ENCODE measurements at regions not wholly inside any gene's neighbourhood (a gene's known extent, or its start where the extent isn't known, plus 50 kb on each side); places are given as distances from the start of the nearest gene placed in this dataset.
"Not testable (repeated sequence)": the region's sequence is repeated elsewhere in the genome, so short reads cannot be mapped to it uniquely, and the experiment has no call there.

DNA sequence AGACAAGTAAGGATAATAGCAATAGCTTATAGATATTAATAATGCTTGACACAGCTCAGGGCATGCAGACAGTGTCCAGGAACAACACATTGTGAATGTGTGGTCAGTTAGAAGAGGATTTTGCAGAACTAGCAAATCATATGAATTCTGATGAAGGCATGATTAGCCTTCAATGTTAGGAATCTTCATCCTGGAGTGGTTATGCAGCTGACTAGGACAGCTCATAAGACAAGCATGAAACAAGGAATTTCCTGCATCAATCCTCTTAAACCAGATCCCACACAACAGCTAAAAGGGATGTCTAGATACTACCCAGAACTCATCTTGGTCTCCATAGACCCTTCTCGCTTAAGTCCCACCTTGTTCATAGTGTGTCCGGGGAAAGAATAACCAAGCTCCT is 499.0 kb upstream of the ATP11B start:
- Histone ChIP-seq H3K27ac (no peak overlapping the region), H3K4me3 (no peak overlapping the region)

DNA sequence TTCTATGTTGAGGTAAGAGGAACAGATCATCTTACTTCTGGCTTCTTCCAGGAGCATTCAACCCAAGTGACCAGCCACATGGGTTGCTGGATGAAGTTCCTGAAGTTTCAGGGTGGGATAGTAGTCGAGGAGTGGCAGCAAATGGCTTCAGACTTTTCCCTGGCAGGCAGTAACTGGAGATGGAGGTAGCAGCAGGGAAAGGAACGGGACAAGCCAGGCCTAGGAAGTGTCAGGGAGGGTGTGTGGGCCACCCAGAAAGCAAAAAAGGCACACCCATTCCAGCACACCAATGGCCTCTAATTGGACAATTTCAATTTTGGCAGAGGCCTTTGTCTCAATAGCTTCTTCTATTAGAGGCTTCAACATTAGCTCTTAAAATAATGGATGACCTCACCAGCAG is 498.6 kb upstream of the ATP11B start:
- Histone ChIP-seq H3K4me3 (no peak overlapping the region), H3K27ac (no peak overlapping the region)

DNA sequence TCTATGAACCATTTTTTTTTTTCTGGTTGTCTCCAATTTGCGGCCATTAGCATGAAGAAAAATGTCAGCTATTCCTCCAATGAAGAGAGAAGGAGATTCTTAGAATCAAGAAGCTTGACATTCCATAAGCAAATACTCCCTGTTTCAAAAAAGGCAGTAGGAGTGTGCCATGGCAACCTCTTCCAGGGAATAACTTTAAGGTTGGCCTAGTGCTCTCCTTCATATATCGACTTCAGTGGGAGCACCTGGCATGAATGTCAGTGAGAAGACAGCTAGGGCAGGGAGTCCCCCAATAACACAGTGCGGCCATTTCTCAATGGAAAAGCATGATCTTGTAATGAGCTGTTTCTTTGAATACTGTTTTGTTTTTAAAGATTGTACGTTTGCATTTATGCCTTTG is 493.0 kb upstream of the ATP11B start:
- H3K27ac ChIP-seq: no peak overlapping the region
- no peak overlapping the region for H3K4me3 ChIP-seq

DNA sequence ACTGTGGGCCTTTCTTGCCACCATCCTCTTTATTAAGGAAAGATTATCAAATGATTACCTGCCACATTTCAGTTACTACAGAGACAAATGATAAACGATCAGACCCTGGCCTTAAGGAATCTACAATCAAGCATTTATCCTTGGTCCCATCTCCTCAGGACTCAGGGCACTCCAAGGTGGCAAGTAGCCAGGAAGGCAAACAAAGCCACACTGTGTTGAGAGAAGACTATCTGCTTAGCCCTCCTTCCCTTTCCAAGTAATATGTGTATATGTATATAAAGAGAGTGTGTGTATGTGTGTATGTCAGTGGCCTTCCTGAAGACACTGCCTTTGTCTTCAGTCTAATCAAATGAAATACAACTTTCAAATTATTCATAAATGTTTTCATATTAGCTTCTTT is 490.1 kb upstream of the ATP11B start:
- H3K4me3 ChIP-seq: no peak overlapping the region
- no peak overlapping the region for H3K27ac ChIP-seq

DNA sequence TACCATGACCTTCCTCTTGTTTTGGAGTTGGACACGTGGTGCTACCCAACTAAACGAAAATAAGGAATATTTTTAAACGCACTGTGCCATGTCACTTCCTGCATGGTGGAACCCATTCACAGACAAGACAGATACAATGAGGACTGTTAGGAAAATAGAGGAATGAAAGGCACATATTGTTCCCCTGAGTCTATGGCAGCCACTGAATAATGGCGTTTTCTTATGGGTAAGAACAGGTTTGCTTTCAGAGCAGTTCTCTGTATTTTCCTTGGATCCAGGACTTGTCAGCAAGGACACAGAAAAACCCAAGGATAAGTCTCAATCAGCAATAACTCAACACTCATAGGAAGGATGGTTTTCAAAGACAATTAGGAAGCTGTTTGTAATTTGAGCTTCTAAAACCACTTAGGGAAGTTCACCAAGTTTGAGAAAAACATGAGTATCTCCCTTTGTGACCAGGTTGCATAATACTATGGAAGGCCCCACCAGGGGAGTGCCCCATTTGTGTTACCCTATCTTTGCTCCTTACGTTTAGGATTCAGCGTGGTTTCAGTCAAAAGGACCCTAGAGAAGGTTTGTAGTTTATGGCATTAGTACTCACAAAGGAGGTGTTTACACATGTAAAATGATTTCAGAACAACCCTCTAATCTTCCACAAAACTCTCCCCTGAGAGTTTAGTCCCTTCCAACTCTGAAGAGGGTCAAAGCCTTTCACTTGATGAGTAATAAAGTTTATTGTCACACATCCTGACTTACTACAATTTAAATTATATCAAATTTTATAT is 487.2 kb upstream of the ATP11B start:
- no peak overlapping the region for H3K4me3 ChIP-seq
- no peak overlapping the region for H3K27ac ChIP-seq

DNA sequence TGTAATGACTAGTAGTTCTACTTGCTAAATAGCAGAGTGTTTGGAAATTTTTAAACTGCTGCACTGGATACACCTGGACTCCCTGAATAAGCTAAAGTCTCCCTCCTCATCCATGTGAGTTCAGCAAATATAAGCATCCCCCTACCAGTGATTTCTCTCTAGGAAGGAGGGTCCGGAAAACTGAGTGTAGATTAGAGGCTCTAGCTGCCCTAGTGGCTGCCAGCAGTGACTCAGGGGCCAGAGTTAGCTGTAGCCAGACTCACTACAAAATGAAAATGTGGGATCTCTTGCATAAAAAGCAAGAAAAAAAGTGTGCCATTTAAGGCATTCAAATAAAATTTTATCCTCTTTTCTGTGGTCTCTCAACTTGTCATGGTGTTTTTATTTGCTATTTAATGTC is 485.0 kb upstream of the ATP11B start:
- Histone ChIP-seq H3K4me3 (no peak overlapping the region), H3K27ac (no peak overlapping the region)

DNA sequence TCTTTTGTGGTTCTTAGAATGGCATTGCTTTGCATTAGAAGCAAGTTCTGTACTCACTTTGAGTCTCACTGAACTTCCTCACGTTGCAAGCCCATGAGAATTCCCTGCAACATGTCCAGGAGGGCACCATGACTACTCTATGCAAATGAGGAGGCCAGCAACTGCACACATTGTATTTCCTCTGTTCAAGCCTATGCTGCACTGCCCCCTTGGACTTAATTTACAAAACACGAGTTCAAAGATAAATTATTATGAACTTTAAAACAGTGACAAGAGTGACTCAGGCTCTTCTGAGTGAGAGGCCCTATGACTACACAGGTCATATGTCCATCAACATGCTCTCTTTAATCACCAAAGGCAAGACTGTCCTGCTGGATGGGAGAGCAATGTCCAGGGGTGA is 484.2 kb upstream of the ATP11B start:
- no peak overlapping the region for H3K4me3 ChIP-seq
- H3K27ac ChIP-seq: no peak overlapping the region

DNA sequence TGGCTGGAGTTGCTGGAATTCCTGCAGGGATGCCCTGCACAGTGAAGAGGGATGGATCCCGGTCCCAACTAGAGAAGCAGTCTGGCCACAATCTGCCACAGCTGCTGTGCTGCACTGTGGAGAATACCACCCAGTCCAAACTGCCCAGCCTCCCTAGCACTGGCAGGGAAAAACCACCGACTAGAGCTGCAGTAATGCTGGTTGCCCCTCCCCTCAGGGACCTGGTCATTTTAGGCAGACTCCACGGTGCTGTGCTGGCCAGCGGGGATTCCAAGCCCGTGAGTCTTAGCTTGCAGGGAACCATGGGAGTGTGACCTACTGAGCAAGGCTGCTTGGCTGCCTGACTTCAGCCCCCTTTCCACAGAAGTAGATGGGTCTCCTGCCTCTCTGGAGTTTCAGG is 478.0 kb upstream of the ATP11B start:
- no peak overlapping the region for H3K4me3 ChIP-seq
- H3K27ac ChIP-seq: no peak overlapping the region

DNA sequence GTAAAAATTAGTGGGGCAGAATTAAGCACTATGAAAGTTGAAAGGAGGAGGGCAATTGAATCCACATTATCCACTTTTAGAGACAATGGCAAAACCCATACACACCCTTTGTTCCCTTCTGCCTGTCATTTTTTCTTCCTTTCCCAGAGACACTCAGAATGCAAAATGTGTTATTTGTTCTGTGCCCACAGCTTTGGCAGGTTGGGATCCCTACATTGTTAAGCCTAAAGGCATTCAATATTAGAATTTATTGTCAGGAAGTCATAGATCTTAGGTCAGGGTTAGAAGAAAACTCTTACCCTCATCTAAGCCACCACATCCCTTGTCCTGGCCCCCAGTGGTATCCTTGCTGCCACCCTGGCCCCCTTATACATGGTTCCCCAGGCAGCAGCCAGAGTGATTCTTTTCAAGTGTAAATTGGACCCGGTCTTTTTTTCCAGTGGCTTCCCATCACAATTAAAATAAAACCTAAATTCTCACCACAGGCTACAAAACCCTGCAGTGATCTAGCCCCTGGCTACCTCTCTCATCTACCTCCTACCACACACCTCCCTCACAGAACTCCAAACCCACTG is 470.1 kb upstream of the ATP11B start:
- Histone ChIP-seq H3K4me3 (no peak overlapping the region), H3K27ac (no peak overlapping the region)

DNA sequence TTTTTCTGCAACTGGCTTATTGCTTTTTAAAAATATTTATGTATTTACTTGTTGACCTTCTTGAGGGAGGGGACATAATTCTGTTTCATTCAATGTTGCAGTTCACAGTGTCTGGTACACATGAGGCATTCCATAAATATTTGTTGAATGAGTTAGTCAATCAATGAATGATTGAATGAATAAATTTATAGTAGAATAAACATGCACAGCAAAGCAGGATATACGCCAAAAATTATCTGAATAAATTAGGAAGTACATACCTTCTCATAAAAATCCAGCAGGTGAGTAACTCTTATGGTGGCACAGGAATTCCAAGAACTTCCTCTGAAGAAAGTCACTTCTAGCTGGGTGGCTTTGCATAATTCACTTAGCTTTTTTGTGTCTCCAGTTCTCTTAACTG is 469.4 kb upstream of the ATP11B start:
- no peak overlapping the region for H3K4me3 ChIP-seq
- H3K27ac ChIP-seq: no peak overlapping the region

DNA sequence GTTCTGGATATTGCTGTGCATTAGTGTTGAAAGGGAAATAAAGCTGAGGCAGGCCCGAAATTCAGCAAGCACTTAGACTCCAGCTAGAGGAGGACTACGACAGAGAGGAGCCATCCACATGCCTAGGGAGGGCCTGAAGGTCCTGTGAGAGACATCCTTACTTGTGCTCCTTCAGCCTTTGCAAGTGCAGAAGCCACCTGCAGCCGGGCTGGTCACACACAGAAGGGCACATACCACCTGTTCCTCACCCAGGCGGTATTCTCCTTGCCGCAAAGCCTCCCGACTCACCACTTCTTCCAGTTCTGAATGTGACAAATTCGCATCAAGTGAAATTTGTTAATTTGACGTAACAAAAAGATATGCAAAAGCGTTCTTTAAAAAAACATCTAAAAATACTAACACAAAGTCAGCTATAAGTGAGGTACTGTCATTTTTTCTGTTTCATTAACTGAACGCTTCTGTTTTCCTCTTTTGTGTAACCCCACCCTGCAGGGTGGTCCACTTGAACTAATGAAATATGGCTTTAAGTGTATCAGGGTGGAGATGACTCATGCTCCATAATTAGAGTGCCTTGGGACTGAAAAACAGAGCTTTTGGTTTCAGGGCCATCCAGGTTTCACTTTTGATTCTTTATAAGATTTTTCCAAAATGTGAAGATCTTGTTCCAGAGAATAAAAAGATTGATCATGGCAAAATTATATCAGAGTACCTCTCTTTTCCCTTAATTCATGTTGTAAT is 467.9 kb upstream of the ATP11B start:
- H3K4me3 ChIP-seq: no peak overlapping the region
- H3K27ac ChIP-seq: no peak overlapping the region

DNA sequence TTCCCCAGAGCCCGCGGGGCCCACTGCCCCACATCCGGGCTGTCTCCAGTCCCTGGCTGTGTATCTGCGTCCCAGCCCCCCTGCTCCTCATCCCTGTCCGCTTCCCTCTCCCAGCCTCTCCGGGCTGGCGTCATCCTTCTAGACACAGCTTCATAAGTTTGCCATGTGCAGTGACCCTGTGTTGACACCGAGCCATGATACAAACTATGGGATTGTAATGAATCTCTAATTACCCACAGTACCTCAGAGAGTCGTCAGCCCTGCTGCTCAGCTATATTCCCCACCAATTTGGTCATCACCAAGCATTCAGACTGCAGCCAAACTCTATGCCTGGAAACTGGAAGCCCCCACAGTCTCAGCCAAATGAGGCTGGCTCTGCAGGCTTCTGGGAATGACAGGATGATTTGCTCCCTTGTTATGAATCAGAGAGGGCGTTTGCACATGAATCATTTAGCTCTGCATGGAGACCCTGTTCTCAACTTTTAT is 466.1 kb upstream of the ATP11B start:
- Histone ChIP-seq H3K27ac (no peak overlapping the region), H3K4me3 (no peak overlapping the region)

DNA sequence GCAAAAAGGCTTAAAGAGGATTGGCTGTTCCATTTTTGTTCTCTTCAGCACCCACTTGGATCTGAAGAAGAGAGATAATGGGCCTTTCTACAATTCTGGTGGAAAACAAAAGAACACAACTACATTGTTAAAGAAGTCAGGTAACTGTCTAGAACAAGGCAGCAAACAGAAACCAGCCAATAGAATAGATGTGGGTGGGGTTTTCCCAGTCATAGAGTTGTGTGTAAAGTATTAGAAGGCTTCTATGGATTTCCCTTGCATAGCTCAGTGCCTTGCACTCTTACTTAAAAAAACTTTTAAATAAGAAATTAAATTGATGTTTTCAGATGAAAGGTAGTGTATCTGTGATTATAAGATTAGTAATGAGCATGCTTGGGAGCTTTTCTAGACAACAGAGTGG is 462.7 kb upstream of the ATP11B start:
- Histone ChIP-seq H3K4me3 (no peak overlapping the region), H3K27ac (no peak overlapping the region)

DNA sequence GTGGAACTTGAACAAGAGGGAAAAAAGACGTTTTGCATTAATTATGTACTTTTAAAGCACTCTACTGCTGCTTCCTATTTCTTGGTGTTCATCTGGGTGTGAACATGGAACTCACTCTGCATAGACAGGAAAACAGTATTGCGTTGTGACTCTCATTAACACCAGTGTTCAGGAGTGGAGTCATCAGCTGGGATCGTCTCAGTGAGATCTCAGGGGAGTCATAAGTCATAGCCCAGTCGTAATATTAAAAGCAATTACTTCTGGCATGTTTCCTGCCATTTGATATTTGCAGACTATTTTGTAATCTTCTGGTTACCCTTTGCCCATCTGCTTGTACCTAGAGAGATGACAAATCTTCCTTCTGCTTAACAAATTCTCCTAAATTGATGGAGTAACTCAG is 462.0 kb upstream of the ATP11B start:
- Histone ChIP-seq H3K4me3 (no peak overlapping the region), H3K27ac (no peak overlapping the region)

DNA sequence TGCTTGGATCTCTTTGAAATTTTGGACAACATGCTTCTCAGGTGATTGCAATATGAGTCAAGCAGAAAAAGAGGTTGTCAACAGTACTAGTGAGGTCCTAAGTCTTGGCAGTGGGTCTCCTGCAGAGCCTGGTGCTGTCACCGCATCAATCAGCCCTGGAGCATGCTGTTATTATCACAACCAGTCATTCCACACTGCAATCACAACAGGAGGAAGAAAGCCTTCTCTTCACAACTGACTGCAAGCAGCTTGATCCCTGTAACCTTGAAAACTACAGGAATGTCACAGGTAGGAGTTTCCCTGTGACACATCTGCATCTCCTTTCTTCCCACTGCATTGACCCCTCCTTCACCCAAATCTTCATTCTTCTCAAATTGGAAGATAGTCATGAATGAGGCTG is 451.1 kb upstream of the ATP11B start:
- H3K4me3 ChIP-seq: no peak overlapping the region
- no peak overlapping the region for H3K27ac ChIP-seq

DNA sequence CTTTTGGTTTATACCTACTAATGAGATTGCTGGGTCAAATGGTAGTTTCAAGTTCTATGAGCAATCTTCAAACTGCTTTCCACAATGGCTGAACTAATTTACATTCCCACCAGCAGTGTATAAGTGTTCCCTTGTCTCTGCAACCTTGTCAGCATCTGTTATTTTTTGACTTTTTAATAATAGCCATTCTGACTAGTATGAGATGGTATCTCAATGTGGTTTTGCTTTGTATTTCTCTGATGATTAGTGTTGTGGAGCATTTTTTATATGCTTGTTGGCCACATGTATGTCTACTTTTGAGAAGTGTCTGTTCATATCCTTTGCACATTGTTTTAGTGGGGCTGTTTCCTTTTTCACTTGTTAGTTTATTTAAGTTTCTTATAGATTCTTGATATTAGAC is 449.3 kb upstream of the ATP11B start:
- not testable (repeated sequence) for H3K4me3 ChIP-seq, H3K27ac ChIP-seq

DNA sequence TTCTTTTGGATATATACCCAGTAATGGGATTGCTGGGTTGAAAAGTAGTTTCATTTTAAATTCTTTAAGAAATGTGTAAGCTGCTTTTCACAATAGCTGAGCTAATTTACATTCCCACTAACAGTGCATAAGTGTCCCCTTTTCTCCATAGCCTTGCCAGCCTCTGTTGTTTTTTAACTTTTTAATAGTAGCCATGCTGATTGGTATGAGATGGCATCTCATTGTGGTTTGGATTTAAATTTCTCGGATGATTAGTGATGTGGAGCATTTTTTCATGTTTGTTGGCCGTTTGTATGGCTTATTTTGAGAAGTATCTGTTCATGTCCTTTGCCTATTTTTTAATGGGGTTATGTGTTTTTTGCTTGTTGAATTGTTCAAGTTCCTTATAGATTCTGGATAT is 444.3 kb upstream of the ATP11B start:
- no peak overlapping the region for H3K27ac ChIP-seq
- H3K4me3 ChIP-seq: no peak overlapping the region

DNA sequence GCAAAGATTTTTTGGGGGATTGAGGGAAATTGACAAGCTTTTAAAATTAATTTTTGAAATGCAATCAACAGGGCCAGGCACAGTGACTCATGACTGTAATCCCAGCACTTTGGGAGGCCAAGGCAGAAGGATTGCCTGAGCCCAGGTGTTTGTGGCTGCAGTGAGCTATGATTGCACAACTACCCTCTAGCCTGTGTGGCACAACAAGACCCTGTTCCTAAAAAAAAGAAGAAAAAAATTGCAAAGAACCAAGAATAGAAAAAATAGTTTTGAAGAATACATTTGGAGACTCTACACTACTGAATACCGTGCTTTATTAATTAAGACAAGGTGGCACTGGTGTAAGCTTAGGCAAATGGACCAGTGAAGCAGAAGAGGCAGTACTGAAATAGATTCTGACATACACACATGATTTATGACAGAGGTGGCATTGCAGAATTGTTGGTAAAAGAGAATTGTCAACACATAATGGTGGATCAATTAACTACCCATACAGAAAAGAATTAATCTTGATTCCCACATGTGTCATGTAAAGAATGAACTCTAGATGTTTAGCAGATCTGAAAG is 443.3 kb upstream of the ATP11B start:
- no peak overlapping the region for H3K4me3 ChIP-seq
- H3K27ac ChIP-seq: no peak overlapping the region

DNA sequence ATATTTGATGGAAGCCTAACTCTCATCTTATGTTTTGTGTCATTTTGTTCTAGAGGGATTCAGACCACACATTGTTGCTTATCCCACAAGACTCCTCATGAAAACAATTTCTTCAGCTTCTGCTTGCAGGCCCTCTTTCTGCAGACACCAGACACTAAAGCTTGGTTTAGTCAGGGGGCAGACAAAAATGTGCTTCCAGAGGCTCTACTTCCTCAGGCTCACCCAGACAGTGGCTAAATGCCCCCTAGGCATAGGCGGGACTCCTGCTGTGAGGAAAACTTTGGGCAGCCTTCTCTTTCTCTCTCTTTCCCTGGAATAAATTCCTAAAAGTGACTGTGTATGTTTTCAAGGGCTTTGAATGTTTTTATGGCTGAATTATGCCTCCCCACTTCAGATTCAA is 435.4 kb upstream of the ATP11B start:
- Histone ChIP-seq H3K27ac (no peak overlapping the region), H3K4me3 (no peak overlapping the region)

DNA sequence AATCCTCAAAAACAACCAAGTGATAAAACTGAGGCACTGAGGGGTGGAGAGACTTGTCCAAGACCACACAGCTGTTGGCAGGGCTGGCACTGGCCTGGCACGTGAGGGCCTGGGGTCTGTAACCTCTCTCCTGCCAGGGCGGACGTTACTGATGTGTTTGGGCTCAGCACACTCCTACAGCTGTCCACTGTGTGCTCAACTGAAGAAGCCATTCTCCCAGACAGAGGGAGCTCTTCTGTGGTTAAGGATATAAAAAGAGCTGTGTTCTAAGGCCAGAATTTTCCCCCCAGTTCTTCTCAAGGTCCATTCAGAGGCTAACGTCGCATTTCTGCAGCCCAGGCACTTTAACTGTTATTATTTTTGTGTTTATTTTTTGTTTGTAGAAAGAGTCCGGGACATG is 429.0 kb upstream of the ATP11B start:
- peak overlapping the region in 2 of 21 experiments; percentile 41 to 45 for H3K27ac ChIP-seq
- H3K4me3 ChIP-seq: no peak overlapping the region
